ENCODE measurements at regions not wholly inside any gene's neighbourhood (a gene's known extent, or its start where the extent isn't known, plus 50 kb on each side); places are given as distances from the start of the nearest gene placed in this dataset.

DNA sequence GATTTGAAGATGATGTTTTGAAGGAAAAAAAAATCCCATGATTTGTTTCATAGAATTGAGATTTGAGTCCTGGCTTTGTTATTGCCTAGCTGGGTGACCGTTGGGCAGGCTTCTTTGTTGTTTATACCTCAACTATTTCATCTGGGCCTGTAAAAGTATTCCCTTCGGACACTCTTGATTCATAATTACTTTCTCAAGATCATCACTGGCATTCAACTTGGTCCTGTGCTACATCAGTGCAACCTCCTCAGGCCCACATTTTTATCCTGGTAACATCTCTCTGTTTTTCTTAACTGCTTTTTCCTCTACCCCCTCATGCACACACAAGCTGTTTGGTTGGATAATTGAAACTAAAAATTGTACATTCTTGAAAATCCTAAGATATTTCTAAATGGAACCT, 67.5 kb upstream of the P3H2 start:
- TF ChIP-seq GABPA (IDR thresholded peaks at IDR 0.05 in 1 of 2, conservative IDR thresholded peaks at IDR 0.05 in 1 of 2) (no peak), JUND (IDR thresholded peaks at IDR 0.05) (no peak), EGR1 (IDR thresholded peaks at IDR 0.05; ENCODE audit: low read depth in 2 of 2) (no peak)
- TF ChIP-seq, protein P1, sequence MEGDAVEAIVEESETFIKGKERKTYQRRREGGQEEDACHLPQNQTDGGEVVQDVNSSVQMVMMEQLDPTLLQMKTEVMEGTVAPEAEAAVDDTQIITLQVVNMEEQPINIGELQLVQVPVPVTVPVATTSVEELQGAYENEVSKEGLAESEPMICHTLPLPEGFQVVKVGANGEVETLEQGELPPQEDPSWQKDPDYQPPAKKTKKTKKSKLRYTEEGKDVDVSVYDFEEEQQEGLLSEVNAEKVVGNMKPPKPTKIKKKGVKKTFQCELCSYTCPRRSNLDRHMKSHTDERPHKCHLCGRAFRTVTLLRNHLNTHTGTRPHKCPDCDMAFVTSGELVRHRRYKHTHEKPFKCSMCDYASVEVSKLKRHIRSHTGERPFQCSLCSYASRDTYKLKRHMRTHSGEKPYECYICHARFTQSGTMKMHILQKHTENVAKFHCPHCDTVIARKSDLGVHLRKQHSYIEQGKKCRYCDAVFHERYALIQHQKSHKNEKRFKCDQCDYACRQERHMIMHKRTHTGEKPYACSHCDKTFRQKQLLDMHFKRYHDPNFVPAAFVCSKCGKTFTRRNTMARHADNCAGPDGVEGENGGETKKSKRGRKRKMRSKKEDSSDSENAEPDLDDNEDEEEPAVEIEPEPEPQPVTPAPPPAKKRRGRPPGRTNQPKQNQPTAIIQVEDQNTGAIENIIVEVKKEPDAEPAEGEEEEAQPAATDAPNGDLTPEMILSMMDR (IDR thresholded peaks at IDR 0.05; ENCODE audit: low read depth, low read length, missing input control), result no peak
